ENCODE measurements at regions not wholly inside any gene's neighbourhood (a gene's known extent, or its start where the extent isn't known, plus 50 kb on each side); places are given as distances from the start of the nearest gene placed in this dataset.

- DNase-seq: no peak
Measured at GRCh38 chr3:176523114-176523513, 674.2 kb downstream of the TBL1XR1 start.

GRCh38 chr3:176522436-176522835 lies 674.8 kb downstream of the TBL1XR1 start:
- DNase-seq: no peak

DNA sequence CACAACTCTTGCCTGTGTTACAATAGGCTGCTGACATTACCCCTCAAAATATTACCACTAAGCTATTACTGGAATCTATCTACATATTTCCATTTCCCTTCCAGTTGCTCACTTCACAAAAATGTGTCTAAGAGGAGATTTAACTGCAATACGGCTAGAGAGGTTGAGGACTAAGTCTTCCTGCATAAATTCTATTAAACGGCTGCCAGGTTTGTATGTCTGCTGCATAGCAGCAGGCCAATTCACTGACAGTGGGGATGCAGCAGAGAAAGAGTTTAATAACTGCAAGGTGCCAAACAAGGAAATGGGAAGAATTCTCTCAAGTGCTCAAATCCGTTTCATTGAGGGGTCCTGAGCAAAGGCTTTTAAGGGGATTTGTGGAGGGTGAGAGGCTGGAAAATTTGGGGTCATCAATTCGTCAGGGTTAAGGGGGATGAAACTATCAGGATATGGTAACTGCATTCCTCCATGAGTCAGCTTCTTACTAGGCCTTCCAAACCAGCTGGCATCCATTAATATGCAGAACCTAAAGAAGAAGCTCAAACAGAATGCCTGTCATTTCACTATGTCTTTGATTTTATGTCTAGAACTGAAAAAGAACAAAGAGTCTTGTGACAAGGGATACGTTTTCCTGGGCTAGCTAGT lies 675.6 kb downstream of the TBL1XR1 start:
- DNase-seq: no peak

GRCh38 chr3:176514297-176514696 lies 683.0 kb downstream of the TBL1XR1 start:
- peak; percentile 17 to 20 for DNase-seq

- peak; percentile 24 to 25 for DNase-seq
Measured at GRCh38 chr3:176513604-176514003, 683.7 kb downstream of the TBL1XR1 start.

- no peak for DNase-seq
Measured at GRCh38 chr3:176512037-176512436, 685.2 kb downstream of the TBL1XR1 start.

DNA sequence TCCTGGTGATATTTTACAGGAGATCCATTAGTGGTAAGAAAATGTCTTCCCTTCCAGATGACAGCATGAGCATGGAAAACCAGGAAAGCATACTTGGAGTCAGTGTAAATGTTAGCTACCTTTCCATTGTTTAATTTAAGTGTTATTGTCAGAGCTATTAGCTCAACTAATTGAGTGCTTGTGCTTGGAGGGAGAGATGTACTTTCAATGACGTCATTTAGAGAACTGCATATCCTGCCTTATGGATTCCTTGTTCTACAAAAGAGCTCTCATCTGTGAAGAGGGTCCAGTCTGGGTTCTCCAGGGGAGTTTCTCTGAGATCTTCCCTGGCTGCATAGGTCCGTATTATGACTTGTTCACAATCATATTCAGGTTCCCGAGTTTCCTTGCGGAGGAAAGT lies 687.2 kb downstream of the TBL1XR1 start:
- no peak for DNase-seq

- no peak for DNase-seq
Measured at GRCh38 chr3:176505878-176506621, 691.2 kb downstream of the TBL1XR1 start.

DNA sequence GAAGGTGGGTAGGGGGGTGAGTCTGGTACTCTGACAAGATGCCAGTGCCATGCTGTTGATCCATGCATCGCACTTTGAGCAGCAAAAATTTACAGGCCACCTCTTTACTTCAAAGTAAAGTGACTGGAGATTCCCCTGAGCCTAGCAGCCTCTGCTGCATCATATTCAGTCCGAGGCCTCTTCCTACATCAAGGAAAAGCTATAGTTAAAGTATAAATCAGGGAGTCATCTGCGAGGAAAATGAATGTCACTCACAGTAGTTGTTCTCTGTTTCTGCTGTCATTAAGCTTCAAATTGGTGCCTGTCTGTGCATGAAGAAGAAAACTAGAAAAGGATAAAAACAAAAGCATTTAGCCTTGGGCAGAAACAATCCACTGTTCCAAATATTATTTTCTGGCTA lies 706.2 kb downstream of the TBL1XR1 start:
- DNase-seq: no peak

- no peak for DNase-seq
Measured at GRCh38 chr3:176490357-176490756, 706.9 kb downstream of the TBL1XR1 start.

DNA sequence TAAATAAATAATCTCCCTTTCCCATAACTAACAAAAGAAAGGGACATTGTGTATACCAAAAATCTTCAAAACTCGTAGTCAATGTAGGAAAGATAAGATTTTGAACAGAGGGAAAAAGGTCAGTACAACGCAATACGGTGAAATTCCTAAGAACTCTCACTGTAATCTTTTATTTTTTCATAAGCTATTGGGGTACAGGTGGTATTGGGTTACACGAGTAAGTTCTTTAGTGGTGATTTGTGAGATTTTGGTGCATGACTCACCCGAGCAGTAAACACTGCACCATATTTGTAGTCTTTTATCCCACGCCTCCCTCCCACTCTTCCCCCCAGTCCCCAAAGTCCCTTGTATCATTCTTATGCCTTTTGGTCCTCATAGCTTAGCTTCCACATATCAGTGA lies 718.0 kb downstream of the TBL1XR1 start:
- no peak for DNase-seq

DNA sequence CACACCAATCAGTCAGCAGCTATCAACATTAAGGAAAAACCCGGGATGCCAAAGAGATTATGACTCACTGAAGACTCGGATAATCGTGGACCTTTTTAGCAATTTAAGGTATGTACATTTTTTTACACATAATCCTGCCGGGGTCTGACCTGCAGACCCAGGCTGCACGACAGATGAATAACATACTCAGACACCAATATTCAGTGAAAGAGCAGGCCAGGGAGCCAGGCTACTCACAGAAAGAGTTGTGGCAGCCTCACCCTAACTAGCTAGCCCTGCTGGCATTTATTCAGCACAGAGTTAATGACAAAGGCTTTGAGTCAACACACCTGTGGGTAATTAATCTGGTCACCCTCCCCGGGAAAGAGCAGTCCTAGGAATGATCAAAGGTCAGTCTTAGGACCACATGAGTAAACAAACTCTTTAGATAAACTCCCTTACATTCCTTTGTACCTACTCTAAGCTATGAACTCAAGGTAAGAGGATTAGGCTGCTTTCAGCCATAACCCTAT lies 727.5 kb downstream of the TBL1XR1 start:
- DNase-seq: no peak

DNA sequence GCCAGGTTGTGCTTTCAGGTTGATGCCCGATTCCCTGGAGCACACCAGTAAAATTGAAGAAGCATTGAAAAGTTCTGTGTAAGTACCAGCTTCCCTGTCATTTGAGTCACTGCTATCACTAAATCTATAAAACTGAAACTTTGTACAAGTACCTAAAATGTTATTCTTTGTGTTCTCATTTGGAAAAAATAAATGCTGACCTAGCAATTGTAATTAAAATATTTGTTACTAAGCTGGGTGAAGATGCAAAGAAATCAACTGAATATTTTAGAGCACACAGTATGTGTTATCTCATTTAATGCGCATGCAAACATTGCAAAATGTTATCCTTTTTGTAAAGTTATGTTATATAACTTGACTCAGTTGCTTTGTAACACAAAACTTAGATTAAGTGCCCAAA lies 733.7 kb downstream of the TBL1XR1 start:
- DNase-seq: no peak

- no peak for DNase-seq
Measured at GRCh38 chr3:176447369-176447768, 749.9 kb downstream of the TBL1XR1 start.

DNA sequence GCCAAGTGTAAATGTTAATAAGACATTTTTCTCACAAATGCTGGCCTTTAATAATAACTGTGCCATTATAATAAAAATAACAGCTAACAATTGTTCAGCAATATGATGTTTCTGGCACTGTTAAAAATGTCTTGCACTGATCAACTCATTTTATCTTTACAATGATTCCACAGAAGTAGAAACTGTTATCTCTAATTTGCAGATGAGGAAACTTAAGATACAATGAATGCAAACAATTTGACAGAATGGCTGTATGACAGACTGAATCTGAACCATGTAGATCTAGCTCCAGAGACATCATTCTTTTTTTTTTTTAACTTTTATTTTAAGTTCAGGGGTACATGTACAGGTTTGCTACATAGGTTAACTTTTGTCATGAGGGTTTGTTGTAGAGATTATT lies 755.0 kb downstream of the TBL1XR1 start:
- no peak for DNase-seq

GRCh38 chr3:176439729-176440128 lies 757.6 kb downstream of the TBL1XR1 start:
- DNase-seq: no peak

DNA sequence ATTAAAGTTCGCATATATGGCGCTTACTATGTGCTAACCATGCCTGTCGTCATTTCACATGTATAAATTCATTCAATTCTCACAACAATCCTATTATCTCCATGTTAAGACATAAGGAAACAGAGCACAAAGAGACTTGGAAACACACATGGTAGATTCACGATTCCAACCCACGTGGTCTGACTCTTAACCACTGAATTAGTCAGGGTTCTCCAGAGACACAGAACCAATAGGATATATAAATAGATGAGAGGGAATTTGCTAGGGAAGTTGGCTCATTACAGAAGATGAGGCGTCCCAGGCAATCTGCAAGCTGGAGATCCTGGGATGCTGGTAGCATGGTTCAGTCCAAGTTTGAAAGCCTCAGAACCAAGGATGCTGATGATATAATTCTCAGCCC lies 765.3 kb downstream of the TBL1XR1 start:
- DNase-seq: no peak

DNA sequence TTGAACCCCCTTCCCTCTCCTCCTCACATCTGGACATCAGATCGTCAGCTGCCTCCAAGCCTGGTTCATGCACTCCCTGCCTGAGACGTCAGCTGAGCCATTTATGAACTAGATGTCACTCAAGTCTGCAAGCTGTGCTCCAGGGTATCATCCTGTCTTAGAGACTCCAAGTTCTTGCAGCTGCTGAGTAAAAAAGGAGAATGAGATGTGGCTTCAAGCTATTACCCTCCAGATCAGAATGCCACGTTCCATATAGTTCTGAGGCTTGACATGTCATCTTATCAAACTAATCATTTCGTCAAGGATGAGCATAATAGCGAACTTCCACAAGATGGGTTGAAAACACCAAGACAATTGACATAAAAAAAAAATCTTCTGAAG lies 766.3 kb downstream of the TBL1XR1 start:
- DNase-seq: no peak

- no peak for DNase-seq
Measured at GRCh38 chr3:176430244-176431037, 766.8 kb downstream of the TBL1XR1 start.

GRCh38 chr3:176428552-176428951 lies 768.7 kb downstream of the TBL1XR1 start:
- no peak for DNase-seq

DNA sequence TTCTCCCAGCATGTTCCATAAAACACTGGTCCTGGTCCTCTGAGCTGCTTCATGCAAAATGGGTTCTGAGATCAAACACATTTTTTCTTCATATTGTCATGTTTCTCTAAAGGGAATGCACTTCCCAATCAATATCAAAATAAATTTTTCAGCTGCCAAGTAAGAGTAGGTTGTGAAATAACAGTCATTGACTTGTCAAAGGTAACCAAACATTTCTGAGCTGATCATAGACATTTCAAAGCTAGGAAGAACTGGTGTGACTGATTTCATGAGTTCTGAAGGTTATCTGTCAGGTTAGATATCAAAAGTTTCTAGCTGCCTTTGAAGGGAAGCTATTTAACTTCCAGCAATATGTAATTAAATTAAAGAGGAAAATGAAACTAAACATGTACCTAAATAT lies 770.9 kb downstream of the TBL1XR1 start:
- no peak for DNase-seq

- no peak for DNase-seq
Measured at GRCh38 chr3:176416870-176417269, 780.4 kb downstream of the TBL1XR1 start.

DNA sequence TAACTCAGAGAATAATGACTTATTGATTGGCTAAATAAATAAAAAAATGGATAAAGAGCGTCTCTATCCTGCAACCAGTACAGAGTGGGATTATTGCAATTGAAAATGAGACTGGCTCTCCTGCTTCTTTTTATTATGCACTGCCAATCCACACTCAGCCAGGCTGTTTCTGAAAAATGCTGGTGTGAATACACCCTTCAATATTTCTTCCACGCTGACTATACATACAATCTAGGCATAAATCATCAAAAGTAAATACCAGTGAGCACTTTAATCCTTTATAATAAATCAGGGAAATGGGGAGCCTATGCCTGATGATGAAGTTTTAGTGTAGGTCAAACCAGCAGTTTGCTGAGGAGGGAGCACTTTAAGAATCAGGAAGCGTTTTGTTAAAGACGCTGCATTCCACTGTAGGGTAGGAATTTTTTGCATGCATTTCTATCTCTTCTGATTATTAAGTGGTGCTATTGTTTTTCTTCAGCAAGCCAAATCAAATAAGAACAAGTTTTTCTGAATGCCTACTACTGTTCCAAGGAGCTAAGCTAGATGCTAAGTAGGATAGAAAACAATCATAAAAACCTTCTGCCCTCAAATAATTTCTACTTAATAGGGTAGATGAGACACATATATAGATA lies 781.5 kb downstream of the TBL1XR1 start:
- no peak for DNase-seq

All from activated T-cell treated with anti-CD3 and anti-CD28 coated beads, Interleukin-2, amount 50 U/mL, for 48 hours (primary cell).